ENCODE measurements at regions not wholly inside any gene's neighbourhood (a gene's known extent, or its start where the extent isn't known, plus 50 kb on each side); places are given as distances from the start of the nearest gene placed in this dataset.

DNA sequence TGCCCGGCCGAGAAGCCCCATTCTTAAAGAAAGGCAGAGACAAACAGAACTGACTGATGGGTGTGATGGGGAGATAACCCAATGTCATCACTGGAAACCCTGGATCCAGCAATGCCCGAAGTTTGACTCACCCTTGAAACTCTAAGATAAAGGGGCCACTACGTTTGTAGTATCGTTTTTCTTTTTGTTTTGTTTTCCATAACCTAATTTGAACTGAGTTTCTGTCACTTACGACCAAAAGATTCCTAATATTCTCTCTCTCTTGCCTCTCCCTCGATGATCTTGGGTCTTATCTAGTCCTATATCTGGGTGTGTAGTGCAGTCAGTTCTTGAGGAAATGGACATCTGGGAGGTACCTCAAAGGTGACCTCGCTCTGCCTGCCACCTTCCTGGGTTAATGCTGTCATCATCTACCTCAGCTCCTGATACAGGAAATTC is 57.8 kb upstream of the ID3 start:
- TF ChIP-seq CTCF (IDR thresholded peaks at IDR 0.05; ENCODE audit: borderline replicate concordance, extremely low read depth, low read length, poor library complexity, severe bottlenecking) = no peak
- TF ChIP-seq EZH2 (IDR thresholded peaks at IDR 0.05; ENCODE audit: borderline replicate concordance, low read depth, low read length, severe bottlenecking) = no peak
